Muscle of arm (tissue), 1 donor: ENCODE measurements at regions not wholly inside any gene's neighbourhood (a gene's known extent, or its start where the extent isn't known, plus 50 kb on each side); places are given as distances from the start of the nearest gene placed in this dataset.

Source experiments
- DNase-seq: peaks from one replicate; pipeline ENCODE4 v3.0.0-alpha.2; 2013

- DNase-seq, result peak; percentile 38
These were observed 89.9 kb upstream of the PRICKLE1 start for GRCh38 chr12:42679466-42679865.

DNA sequence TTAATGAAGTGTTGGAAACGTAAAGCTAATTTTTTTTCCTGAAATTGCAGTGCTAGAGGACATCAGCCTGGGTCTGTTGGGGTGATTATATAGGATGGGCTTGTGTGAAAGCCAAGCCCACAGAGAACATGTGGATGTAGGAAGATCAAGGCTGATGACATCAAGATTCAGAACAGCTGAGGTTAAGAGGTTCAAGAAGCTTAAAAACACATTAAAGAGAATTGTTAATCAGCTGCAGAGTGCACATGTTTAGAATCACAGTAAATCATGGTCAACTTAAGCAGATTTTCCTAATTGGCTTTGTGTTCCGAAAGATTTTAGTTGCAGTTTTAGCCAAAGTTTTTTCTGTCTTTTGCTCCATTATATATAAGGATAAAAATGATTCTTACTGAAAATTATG, 87.9 kb upstream of the PRICKLE1 start:
- no peak for DNase-seq

- DNase-seq, result no peak
These were observed 84.0 kb upstream of the PRICKLE1 start for GRCh38 chr12:42673535-42673934.

DNA sequence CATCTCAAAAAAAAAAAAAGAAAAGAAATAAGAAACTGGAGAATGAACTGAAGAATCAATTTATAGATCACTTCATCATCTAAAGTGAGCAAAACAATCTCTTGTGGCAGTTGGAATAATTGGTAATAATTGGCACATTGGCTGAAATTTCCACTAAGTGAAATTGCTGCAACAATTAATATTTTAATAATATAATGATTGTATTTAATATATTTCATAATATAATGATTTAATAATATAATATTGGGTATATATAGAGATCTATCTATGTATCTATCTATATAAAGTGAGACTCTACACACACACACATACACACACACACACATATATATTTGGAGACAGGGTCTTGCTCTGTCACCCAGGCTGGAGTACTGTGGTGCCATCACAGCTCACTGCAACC, 81.2 kb upstream of the PRICKLE1 start:
- no peak for DNase-seq

- DNase-seq, result no peak
These were observed 80.0 kb upstream of the PRICKLE1 start for GRCh38 chr12:42669553-42669952.

GRCh38 chr12:42666671-42667243, 77.2 kb upstream of the PRICKLE1 start:
- DNase-seq, result no peak

- DNase-seq, result no peak
These were observed 74.1 kb upstream of the PRICKLE1 start for GRCh38 chr12:42663621-42664020.

- no peak for DNase-seq
These were observed 71.7 kb upstream of the PRICKLE1 start for GRCh38 chr12:42660968-42661937.

GRCh38 chr12:42660117-42660516, 70.6 kb upstream of the PRICKLE1 start:
- peak; percentile 42 for DNase-seq

GRCh38 chr12:42652048-42652447, 62.5 kb upstream of the PRICKLE1 start:
- no peak for DNase-seq

GRCh38 chr12:42648061-42648460, 58.5 kb upstream of the PRICKLE1 start:
- DNase-seq, result no peak

DNA sequence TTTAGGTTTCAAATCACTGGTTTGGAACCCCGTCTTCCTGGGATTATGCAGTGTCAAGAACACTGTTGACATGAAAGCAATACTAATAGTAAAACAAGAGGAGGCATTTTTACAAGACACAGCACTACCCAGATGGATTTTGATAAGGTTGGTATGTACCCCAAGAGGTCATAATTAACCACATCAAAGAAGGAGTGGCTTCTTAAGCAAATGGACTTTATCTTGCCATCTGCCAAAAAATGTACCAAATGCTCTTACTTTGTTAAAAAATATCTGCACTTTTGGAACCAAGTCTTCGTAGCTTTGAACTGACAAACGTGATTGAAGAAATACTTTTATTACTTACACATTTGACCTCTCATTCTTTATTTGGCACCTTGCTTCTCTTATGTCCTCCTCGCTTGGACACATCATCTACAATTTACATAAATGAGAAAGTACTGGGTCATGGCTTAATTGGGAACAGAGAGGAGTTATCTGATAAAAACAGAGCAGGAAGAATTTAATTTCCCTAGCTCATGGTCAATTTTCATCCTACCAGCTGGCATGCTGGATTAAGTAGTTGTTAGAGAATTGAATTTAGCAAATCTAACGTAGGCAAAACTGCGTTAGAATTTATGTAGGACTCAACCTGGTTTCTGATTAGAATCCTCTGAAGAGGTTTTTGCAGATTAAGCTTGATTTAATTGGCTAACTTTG, 54.5 kb upstream of the PRICKLE1 start:
- DNase-seq, result no peak

DNA sequence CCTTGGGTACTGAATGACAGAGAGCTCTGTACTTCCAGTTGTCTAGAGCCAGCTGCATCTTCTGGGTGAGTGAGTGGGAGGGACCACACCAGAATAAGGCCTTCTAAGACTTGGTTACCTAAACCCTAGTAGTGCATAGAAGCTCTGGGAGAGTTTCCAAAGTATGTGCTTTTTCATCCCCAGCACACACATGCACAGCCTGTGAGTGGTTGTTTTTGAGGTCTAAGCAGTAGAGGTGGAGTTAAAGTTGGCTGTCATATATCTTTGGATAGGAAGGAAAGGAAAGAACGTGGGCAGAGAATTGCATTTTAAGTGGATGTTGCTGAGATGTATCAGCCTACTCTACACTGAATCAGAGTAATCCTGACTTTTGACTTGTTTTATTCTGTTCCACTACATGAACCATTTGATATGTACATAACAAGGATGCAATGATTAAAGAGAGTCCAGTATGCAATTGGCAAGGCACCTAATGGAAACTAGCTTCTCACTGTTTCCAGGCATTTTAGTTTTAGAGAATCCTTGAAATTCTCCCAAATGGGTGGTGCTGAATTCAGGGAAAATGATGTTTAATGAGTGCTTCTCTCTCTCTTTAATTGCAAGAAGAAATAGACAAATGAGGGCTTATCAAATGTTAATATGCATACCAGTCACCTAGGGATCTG, 51.8 kb upstream of the PRICKLE1 start:
- no peak for DNase-seq

DNA sequence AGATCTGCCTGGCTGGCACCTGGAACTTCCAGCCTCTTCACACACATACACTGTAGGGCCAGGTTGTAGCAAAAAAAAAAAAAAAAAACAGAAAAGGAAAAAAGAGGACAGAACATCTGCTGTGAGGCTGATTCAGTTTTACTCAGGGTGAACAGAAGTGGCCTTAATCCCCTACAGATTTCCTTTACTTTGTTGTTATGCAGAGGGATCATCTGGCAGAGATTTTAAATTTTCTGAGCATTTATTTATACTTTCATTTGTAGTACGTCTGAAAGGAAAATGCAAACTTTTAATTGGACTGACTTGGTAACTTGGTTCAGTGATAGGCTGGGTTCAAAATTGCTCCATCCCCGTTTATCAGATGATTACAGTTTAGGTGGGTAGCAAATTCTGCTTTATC, 50.8 kb upstream of the PRICKLE1 start:
- no peak for DNase-seq

GRCh38 chr12:42639556-42639955, 50.0 kb upstream of the PRICKLE1 start:
- DNase-seq, result no peak
